ENCODE measurements at regions not wholly inside any gene's neighbourhood (a gene's known extent, or its start where the extent isn't known, plus 50 kb on each side); places are given as distances from the start of the nearest gene placed in this dataset.

- TF ChIP-seq CTCF (IDR thresholded peaks at IDR 0.05) (no peak), POLR2A (IDR thresholded peaks at IDR 0.05) (no peak), POLR2AphosphoS5 (IDR thresholded peaks at IDR 0.05) (no peak)
Measured at GRCh38 chr14:84090837-84091236, 1439.1 kb upstream of the FLRT2 start.

All from prostate gland (tissue), 2 donors.